ENCODE measurements at regions not wholly inside any gene's neighbourhood (a gene's known extent, or its start where the extent isn't known, plus 50 kb on each side); places are given as distances from the start of the nearest gene placed in this dataset.

- no peak for TF ChIP-seq EZH2 (IDR thresholded peaks at IDR 0.05)
- no peak for TF ChIP-seq CTCF (IDR thresholded peaks at IDR 0.05)
- no peak for TF ChIP-seq EZH2phosphoT487 (IDR thresholded peaks at IDR 0.05)
These were observed 55.3 kb upstream of the KCND3 start for GRCh38 chr1:112044745-112045144.
